Inflammatory macrophage (primary cell): ENCODE measurements at regions not wholly inside any gene's neighbourhood (a gene's known extent, or its start where the extent isn't known, plus 50 kb on each side); places are given as distances from the start of the nearest gene placed in this dataset.

Experiments used
- DNase-seq, 2 donors: peaks; one replicate each; pipeline ENCODE4 v3.0.0-alpha.2; 2020 to 2022

DNA sequence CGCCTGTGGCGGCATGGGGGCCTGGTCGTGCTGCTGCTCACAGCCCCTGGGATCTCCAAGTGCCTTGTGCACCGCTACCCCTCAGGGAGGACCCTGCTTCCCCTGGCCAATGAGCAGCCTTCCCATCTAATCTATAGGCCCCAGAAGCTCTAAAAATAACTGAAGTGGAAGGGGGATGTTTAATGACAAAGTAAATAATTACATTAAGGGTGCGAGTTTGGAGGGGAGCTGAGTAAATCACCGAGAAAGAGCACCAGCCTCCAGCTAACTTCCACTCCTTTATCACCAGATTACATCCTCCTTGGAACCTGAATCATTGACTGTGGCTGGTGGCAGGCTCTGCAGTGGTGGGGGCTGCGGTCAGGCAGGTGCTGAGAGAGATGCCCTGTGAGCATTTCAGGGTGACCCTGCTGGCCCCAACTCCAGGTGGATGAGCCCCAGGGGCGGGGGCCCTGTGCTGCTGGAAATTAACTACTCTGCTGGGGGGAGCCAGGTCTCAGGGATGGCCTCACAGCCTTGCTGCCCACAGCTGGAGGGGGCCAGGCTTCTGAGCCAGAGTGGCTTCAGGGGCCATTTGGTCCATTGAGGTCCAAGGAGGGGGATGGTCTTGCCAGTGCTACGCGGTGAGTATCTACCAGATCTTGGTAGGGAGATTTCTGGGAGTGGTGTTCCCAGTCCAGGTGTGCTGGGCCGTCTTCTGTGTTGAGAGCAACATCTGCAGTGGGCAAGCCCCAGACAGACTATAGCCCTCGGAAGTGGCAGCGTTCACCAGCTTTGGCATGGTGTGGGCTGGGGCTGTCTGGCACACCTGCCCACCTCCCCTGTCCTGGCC lies 74.2 kb downstream of the GLI2 start:
- no peak for DNase-seq

GRCh38 chr2:120810639-120811038 lies 75.0 kb downstream of the GLI2 start:
- no peak for DNase-seq

DNA sequence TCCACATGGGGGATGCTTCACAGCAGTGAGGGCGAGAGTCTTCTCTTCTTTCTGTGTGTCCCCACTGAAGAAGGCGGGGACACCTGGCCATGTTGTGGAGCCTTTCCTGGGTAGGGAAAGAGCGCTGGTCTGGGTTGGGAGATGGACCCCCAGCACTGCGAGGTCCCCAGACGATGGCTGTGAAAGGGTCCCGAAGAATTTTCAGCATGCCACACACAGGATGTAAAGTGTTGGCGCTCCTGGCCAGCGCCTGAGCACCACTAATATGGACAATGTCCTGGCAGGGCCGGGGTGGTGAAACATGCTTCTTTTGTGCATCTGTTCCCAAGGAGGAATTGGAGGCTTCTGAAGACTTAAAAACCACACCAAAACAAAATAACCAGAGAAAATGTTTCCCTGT lies 77.2 kb downstream of the GLI2 start:
- DNase-seq, result no peak

DNA sequence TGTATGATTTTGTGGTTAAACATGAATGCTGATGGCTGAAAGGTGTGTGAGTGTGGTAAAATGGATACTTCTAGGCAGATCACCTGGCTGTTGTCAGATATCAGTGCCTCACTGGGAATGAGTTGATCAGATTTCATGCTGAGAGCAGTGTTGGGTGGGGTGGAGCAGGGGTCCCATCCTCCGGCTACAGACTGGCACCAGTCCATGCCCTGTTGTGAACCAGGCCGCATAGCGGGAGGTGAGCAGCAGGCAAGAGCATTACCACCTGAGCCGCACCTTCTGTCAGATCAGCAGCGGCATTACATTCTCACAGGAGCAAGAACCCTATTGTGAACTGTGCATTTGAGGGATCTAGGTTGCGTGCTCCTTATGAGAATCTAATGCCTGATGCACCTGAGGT lies 78.7 kb downstream of the GLI2 start:
- DNase-seq, result no peak

GRCh38 chr2:120815292-120815691 lies 79.6 kb downstream of the GLI2 start:
- no peak for DNase-seq

DNA sequence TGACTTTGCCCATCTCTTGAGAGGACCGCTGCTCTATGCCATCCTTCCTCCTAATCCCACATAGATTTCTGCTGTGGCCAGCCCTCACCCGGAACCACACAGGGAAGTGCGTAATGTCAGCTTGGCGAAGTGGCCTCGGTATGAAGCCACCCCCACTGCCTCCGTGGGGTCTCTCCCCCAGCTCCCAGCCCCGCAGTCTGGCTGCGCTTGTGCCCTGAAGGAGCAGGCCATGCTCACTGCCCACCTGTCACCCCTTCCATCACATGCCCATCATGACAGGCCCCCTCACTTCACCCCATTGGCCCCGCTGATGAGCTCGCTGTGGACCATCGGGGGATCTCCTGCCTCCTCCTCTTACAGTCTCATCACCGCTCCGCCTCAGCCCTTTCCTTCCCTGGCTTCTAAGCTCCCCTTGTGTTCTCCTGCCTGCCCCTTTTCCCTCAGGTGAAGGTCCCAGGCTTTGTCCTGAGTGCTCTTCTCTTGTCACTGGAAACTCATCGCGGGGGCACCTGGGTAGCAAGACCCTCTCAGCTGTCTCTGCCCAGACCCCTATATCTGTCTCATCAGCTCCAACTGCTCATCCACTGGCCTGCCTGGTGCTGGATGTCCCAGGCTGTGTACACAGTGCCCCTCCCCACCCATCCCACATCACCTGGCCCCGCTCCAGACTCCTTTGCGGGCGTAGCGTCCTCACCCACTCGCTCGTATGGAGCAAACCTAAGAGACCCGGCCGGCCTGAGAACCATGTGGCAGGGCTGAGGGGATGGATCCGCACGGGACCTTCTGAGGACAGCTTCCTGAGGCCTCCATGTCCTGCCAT lies 81.7 kb downstream of the GLI2 start:
- DNase-seq, result no peak

DNA sequence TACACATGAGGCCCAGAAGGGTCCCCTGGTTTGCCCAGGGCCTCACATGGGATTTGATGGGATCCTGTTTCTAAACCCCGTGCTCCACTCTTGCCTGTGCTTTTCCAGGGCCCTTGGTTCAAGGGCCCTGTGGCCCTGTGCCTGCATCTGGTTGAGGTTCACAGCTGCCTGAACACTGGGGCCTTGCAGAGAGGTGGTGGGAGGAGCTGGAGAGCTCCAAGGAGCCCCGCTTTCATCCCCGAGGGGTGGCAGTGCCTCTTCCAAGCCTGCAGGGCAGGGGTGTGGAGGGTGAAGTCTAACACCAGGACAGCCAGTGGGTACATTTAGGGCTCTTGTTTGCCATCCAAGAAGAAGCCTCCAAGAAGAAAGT lies 82.3 kb downstream of the GLI2 start:
- DNase-seq, result no peak

- DNase-seq, result no peak
Observed at GRCh38 chr2:120818441-120818920, 82.8 kb downstream of the GLI2 start.

DNA sequence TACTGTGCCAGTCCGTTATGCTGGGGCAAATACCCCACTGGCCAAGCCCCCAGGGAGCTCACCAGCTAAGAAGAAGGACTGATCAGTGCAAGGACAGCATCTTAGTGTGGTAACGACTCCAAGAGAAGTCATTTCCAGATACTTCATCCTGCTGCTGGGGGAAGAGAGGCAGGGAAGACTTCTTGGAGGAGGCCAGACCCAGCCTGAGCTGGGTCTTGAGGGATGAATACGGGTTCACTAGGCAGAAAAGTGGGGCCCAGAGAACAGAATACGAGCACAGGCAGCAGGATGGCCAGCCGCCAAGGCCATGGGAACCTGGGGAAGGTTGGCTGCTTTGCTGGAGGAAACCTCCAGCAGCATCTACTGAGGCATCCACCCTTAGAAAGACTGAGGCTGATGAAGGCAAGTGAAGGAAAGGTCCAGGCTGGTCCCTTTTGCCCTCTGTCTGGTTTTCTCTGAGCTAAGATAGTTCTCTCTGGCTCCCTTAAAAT lies 84.1 kb downstream of the GLI2 start:
- no peak for DNase-seq

DNA sequence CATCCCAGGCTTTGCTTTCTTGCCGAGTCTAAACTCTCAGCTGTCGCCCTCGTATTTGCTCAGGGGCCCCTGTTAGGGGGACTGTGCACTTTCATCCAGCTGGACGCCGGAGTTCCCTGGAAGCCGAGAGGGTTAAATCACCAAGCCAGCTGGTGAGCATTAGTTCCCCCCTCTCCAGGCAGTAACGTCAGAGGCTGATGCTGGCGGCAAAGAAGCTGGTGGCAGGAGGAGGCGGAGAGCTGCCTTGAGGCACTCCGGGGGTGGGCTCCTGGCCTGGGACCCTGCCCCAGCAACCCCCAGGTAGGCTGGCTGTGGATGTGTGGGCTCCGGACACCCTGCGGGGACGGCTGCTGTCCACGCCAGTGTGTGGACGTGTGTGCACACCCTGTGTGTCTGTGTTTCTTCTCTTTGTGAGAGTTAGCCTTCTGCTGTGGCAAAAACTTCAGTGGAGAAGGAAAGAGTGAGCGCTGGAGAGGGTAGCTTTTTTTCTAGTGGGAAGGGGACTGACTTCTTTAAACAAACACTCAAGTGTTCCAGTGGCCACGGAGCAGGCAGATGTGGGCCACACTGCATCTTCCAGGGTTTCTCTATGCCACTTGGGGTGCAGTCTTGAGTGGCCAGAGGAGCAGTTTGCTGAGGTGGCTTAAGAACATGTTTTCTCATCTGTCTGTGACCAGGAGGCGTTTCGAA lies 84.7 kb downstream of the GLI2 start:
- DNase-seq, result no peak

DNA sequence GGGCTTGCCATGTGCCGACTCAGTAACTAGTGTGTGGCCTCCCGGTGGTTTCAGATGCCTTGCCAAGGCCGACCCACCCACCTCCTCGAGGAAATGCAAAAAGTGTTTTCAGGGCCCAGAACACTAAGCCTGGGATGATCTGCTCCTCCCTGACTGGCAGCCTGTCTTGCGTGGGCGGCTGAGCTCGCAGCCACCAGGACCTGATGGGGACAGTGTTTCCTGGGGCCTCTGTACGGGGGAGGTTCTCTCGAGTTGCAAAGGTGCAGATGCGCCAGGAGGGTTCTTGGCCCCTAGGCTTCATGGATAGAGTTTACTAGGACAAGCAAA lies 85.2 kb downstream of the GLI2 start:
- DNase-seq, result no peak

- no peak for DNase-seq
Observed at GRCh38 chr2:120821446-120822160, 85.9 kb downstream of the GLI2 start.

- DNase-seq, result no peak
Observed at GRCh38 chr2:120822933-120823332, 87.3 kb downstream of the GLI2 start.

- DNase-seq, result no peak
Observed at GRCh38 chr2:120823551-120823950, 87.9 kb downstream of the GLI2 start.

DNA sequence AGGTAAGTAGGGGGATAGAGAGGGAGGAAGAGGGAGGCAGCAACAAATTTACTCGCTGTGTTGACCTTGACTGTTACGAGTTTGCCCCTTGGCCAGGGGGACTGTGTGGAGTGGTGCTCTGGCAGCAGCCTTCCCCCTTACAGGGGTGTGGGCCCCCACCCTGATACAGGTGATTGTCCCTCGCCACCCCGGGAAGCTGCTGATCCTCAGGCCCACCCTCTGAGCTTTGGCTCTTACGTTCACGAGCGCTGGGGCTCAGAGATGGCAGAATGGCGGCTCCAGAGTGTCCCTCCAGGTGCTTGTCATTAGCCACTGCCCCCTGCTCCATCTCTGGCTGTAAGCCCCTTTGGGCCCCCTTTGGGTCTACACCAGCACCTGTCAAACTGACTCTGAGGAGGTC lies 88.6 kb downstream of the GLI2 start:
- DNase-seq, result no peak

- DNase-seq, result no peak
Observed at GRCh38 chr2:120825370-120826259, 89.9 kb downstream of the GLI2 start.

DNA sequence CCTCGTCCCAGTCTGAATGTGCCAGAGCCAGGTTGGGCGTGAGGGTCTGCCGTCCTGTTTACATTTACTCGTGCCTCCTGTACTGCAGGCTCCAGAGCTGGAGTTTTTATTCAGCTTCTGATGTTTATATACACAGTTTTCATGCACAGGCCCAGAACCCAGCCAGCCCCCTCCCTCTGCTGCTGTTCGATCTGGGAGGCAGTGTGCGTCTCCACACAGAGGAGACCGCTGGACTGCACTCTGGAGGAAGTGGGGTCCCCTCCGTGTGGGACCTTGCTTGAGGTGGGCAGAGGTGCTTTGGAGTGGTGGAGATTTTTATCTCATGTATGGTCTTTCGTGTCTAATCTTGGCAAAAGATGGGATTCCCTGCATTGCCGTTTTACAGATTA lies 90.6 kb downstream of the GLI2 start:
- no peak for DNase-seq

- DNase-seq, result no peak
Observed at GRCh38 chr2:120826716-120827410, 91.2 kb downstream of the GLI2 start.

DNA sequence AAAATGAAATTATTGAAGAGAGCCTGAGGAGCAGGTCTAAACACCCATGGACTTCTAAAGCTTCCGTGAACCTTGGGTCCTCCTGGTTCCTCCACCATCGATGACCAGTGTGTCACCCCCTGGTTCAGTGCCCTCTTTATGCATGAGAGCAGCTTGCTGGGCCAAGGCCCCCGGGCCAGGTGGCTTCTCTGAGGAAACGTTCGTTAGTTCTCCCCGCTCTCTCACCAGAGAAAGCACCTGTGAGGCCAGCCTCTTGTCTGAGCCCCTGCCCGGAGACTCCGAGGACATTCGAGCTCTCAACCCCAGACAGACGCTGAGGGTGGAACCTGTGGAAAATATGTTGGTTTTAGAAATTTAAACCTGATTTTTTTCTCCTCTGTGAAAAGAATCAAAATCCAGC lies 92.4 kb downstream of the GLI2 start:
- no peak for DNase-seq

- DNase-seq, result no peak
Observed at GRCh38 chr2:120828829-120829632, 93.4 kb downstream of the GLI2 start.
